Fibroblast of skin of back (primary cell): ENCODE measurements at regions not wholly inside any gene's neighbourhood (a gene's known extent, or its start where the extent isn't known, plus 50 kb on each side); places are given as distances from the start of the nearest gene placed in this dataset.

ENCODE experiments used
- DNase-seq: peaks from one replicate; pipeline ENCODE4 v3.0.0-alpha.2; 2013

GRCh38 chr13:73240193-73240592 is 181.4 kb downstream of the KLF5 start:
- DNase-seq = no peak

GRCh38 chr13:73235385-73235784 is 176.6 kb downstream of the KLF5 start:
- no peak for DNase-seq

GRCh38 chr13:73231471-73231870 is 172.7 kb downstream of the KLF5 start:
- DNase-seq = peak; percentile 50

- no peak for DNase-seq
Observed at GRCh38 chr13:73230716-73231115, 171.9 kb downstream of the KLF5 start.

GRCh38 chr13:73228546-73228945 is 169.7 kb downstream of the KLF5 start:
- DNase-seq = no peak

- peak; percentile 20 for DNase-seq
Observed at GRCh38 chr13:73225990-73226389, 167.2 kb downstream of the KLF5 start.

GRCh38 chr13:73224703-73225102 is 165.9 kb downstream of the KLF5 start:
- peak; percentile 56 for DNase-seq

- no peak for DNase-seq
Observed at GRCh38 chr13:73223372-73223781, 164.6 kb downstream of the KLF5 start.

GRCh38 chr13:73222627-73223305 is 164.0 kb downstream of the KLF5 start:
- DNase-seq = no peak

- DNase-seq = no peak
Observed at GRCh38 chr13:73220966-73221720, 162.3 kb downstream of the KLF5 start.

GRCh38 chr13:73218181-73218580 is 159.4 kb downstream of the KLF5 start:
- DNase-seq = no peak

- DNase-seq = peak; percentile 73
Observed at GRCh38 chr13:73216381-73216831, 157.6 kb downstream of the KLF5 start.

GRCh38 chr13:73215823-73216222 is 157.0 kb downstream of the KLF5 start:
- peak; percentile 95 for DNase-seq

- DNase-seq = no peak
Observed at GRCh38 chr13:73212482-73212881, 153.7 kb downstream of the KLF5 start.

- DNase-seq = no peak
Observed at GRCh38 chr13:73210218-73210883, 151.5 kb downstream of the KLF5 start.

- DNase-seq = no peak
Observed at GRCh38 chr13:73204952-73205351, 146.1 kb downstream of the KLF5 start.

GRCh38 chr13:73201626-73202025 is 142.8 kb downstream of the KLF5 start:
- no peak for DNase-seq

GRCh38 chr13:73198991-73199411 is 140.2 kb downstream of the KLF5 start:
- peak; percentile 74 for DNase-seq

GRCh38 chr13:73195091-73195490 is 136.3 kb downstream of the KLF5 start:
- no peak for DNase-seq

- DNase-seq = no peak
Observed at GRCh38 chr13:73194310-73194709, 135.5 kb downstream of the KLF5 start.

GRCh38 chr13:73193554-73193953 is 134.7 kb downstream of the KLF5 start:
- DNase-seq = no peak

GRCh38 chr13:73190477-73190876 is 131.7 kb downstream of the KLF5 start:
- no peak for DNase-seq

- no peak for DNase-seq
Observed at GRCh38 chr13:73189776-73190175, 131.0 kb downstream of the KLF5 start.

GRCh38 chr13:73189362-73189761 is 130.6 kb downstream of the KLF5 start:
- DNase-seq = no peak
